GM18909 (cell line): ENCODE measurements at regions not wholly inside any gene's neighbourhood (a gene's known extent, or its start where the extent isn't known, plus 50 kb on each side); places are given as distances from the start of the nearest gene placed in this dataset.

Source experiments
- ATAC-seq: cut with Tn5 transposase; IDR thresholded peaks from one replicate; pipeline ENCODE4 v1.9.1; 2021; ENCODE audit warnings: mild to moderate bottlenecking; ENCODE audit not compliant: unreplicated experiment, poor library complexity

GRCh38 chr3:68176600-68176999 lies 522.2 kb upstream of the SUCLG2 start:
- no peak for ATAC-seq

- ATAC-seq = no peak
Observed at GRCh38 chr3:68173012-68173634, 518.7 kb upstream of the SUCLG2 start.

- no peak for ATAC-seq
Observed at GRCh38 chr3:68172039-68172438, 517.6 kb upstream of the SUCLG2 start.

GRCh38 chr3:68163968-68164367 lies 509.6 kb upstream of the SUCLG2 start:
- ATAC-seq = no peak

GRCh38 chr3:68163062-68163461 lies 508.6 kb upstream of the SUCLG2 start:
- no peak for ATAC-seq

GRCh38 chr3:68162644-68163043 lies 508.2 kb upstream of the SUCLG2 start:
- no peak for ATAC-seq

- no peak for ATAC-seq
Observed at GRCh38 chr3:68151359-68151758, 496.9 kb upstream of the SUCLG2 start.

- no peak for ATAC-seq
Observed at GRCh38 chr3:68148447-68148846, 494.0 kb upstream of the SUCLG2 start.

- ATAC-seq = no peak
Observed at GRCh38 chr3:68142441-68142840, 488.0 kb upstream of the SUCLG2 start.

- ATAC-seq = no peak
Observed at GRCh38 chr3:68139897-68140296, 485.5 kb upstream of the SUCLG2 start.

- no peak for ATAC-seq
Observed at GRCh38 chr3:68136411-68136810, 482.0 kb upstream of the SUCLG2 start.

- ATAC-seq = no peak
Observed at GRCh38 chr3:68135067-68135466, 480.7 kb upstream of the SUCLG2 start.

- no peak for ATAC-seq
Observed at GRCh38 chr3:68129065-68129464, 474.7 kb upstream of the SUCLG2 start.

- ATAC-seq = no peak
Observed at GRCh38 chr3:68123231-68123630, 468.8 kb upstream of the SUCLG2 start.

GRCh38 chr3:68121287-68121686 lies 466.9 kb upstream of the SUCLG2 start:
- ATAC-seq = no peak

- no peak for ATAC-seq
Observed at GRCh38 chr3:68116580-68116979, 462.2 kb upstream of the SUCLG2 start.

GRCh38 chr3:68103811-68104210 lies 449.4 kb upstream of the SUCLG2 start:
- ATAC-seq = no peak

- no peak for ATAC-seq
Observed at GRCh38 chr3:68090571-68090970, 436.2 kb upstream of the SUCLG2 start.

GRCh38 chr3:68089572-68090011 lies 435.2 kb upstream of the SUCLG2 start:
- ATAC-seq = no peak

GRCh38 chr3:68088636-68089035 lies 434.2 kb upstream of the SUCLG2 start:
- ATAC-seq = no peak

- no peak for ATAC-seq
Observed at GRCh38 chr3:68088216-68088615, 433.8 kb upstream of the SUCLG2 start.

- no peak for ATAC-seq
Observed at GRCh38 chr3:68072062-68072461, 417.6 kb upstream of the SUCLG2 start.

- ATAC-seq = no peak
Observed at GRCh38 chr3:68070186-68070585, 415.8 kb upstream of the SUCLG2 start.
